ENCODE measurements at regions not wholly inside any gene's neighbourhood (a gene's known extent, or its start where the extent isn't known, plus 50 kb on each side); places are given as distances from the start of the nearest gene placed in this dataset.
"Not testable (repeated sequence)": the region's sequence is repeated elsewhere in the genome, so short reads cannot be mapped to it uniquely, and the experiment has no call there.

DNA sequence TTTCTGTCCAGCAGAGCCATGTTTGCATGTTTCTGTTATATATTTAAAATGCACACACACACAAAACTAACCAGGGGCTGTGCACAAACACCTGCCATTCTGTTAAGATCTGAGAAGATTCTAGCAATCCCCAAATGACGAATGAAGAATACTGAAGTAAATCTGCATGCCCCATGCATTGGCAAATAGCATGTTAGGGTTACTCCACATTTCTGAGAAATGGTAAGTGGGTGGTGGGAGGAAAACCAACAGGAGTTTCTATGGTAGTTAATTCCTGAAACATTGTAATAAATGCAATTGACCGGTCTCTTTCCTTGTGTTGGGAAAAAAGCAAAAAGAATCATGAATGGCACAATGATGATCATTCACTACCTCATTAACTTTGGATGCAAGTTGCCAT lies 318.0 kb downstream of the BCAT1 start:
- TF ChIP-seq, protein P1, sequence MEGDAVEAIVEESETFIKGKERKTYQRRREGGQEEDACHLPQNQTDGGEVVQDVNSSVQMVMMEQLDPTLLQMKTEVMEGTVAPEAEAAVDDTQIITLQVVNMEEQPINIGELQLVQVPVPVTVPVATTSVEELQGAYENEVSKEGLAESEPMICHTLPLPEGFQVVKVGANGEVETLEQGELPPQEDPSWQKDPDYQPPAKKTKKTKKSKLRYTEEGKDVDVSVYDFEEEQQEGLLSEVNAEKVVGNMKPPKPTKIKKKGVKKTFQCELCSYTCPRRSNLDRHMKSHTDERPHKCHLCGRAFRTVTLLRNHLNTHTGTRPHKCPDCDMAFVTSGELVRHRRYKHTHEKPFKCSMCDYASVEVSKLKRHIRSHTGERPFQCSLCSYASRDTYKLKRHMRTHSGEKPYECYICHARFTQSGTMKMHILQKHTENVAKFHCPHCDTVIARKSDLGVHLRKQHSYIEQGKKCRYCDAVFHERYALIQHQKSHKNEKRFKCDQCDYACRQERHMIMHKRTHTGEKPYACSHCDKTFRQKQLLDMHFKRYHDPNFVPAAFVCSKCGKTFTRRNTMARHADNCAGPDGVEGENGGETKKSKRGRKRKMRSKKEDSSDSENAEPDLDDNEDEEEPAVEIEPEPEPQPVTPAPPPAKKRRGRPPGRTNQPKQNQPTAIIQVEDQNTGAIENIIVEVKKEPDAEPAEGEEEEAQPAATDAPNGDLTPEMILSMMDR (IDR thresholded peaks at IDR 0.05) = no peak
- ATAC-seq (no peak), FAIRE-seq (no peak), DNase-seq (no peak)
- Histone ChIP-seq H3K36me3 (no peaks in the 10 kb centered on the region), H3K9me3 (no peaks in the 10 kb centered on the region), H3K4me1 (no peaks in the 10 kb centered on the region), H3K27ac (no peak overlapping the region), H3K27me3 (no peaks in the 10 kb centered on the region), H3K4me3 (no peak overlapping the region)
- WGBS, 2 donors = 74 to 78% methylated on average over 2 of the region's 2 CpGs
- intact Hi-C loops (cut with DNase I) = no loop called here

DNA sequence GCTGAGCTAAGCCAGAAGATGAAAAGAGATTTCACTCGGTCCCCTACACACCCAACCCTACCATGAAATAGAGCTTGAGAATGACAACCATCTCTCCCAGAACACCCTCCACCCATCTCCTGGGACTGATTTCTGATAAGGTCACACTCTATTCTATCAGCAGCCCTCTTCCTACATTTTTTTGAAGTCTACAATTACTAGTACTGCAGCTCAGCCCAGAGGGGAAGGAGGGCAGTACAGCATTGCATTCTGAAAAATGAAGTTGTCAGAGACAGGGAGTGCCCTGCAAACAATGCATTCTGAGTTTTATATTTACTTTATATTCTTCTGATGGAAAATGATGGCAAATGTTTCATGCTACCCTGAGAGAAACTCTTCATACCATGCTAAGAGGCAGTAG lies 318.5 kb downstream of the BCAT1 start:
- Histone ChIP-seq H3K4me3 (no peak overlapping the region), H3K9me3 (no peaks in the 10 kb centered on the region), H3K36me3 (no peaks in the 10 kb centered on the region), H3K27me3 (no peaks in the 10 kb centered on the region), H3K4me1 (no peaks in the 10 kb centered on the region), H3K27ac (no peak overlapping the region)
- DNase-seq = no peak
- no peak for ATAC-seq
- TF ChIP-seq, protein P1 (IDR thresholded peaks at IDR 0.05) = no peak
- FAIRE-seq = no peak
- intact Hi-C loops (cut with DNase I) = no loop called here
- 20 to 35% methylated on average over 1 of the region's 1 CpG for WGBS, 2 donors

DNA sequence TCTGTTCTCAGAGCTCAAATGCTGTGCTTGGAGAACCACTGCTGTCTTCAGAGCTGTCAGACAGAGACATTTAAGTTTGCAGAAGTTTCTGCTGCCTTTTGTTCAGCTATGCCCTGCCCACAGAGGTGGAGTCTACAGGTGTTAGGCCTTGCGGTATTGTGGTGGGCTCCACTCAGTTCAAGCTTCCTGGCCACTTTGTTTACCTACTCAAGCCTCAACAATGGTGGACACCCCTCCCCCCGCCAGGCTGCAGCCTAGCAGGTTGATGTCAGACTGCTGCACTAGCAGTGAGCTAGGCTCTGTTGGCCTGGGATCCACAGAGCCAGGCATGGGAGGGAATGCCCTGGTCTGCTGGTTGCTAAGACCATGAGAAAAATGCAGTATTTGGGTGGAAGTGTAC lies 323.8 kb downstream of the BCAT1 start:
- H3K4me1 ChIP-seq = no peaks in the 10 kb centered on the region
- ATAC-seq (no peak), DNase-seq (no peak), FAIRE-seq (no peak)
- H3K27me3 ChIP-seq = no peaks in the 10 kb centered on the region
- intact Hi-C loops (cut with DNase I) = no loop called here
- TF ChIP-seq, protein P1 (IDR thresholded peaks at IDR 0.05) = no peak
- no peak overlapping the region for H3K27ac ChIP-seq
- H3K4me3 ChIP-seq = no peak overlapping the region
- 67 to 77% methylated on average over 2 of the region's 2 CpGs for WGBS, 2 donors
- H3K36me3 ChIP-seq = no peaks in the 10 kb centered on the region
- no peaks in the 10 kb centered on the region for H3K9me3 ChIP-seq

DNA sequence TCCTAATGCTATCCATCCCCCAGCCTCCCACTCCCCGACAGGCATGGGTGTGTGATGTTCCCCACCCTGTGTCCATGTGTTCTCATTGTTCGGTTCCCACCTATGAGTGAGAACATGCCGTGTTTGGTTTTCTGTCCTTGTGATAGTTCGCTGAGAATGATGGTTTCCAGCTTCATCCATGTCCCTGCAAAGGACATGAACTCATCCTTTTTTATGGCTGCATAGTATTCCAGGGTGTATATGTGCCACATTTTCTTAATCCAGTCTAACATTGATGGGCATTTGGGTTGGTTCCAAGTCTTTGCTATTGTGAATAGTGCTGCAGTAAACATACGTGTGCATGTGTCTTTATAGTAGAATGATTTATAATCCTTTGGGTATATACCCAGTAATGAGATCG lies 328.9 kb downstream of the BCAT1 start:
- FAIRE-seq; H3K9me3 ChIP-seq; H3K4me1 ChIP-seq; ATAC-seq; H3K4me3 ChIP-seq; H3K27me3 ChIP-seq; DNase-seq; H3K27ac ChIP-seq; H3K36me3 ChIP-seq; intact Hi-C loops (cut with DNase I): not testable (repeated sequence)
- WGBS, 2 donors = 86 to 92% methylated on average over 6 of the region's 6 CpGs

DNA sequence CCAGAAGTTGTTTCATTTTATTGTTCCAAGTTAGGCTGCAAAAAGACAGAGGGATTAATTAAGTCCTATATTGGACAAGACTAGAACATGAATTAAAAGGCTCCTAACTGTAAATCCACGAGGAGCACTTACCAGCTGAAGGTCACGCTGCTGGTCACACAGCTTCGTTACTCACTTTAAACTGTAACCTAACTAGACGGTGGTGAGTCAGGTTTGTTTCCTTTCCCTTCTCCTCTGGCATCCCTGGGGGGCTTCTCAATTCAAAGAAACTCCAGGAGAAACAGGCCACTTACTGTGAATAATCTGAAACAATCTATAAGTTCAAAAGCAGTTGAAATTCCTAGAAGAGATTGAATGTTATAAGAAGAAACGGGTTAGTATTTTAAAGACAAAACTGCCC lies 331.4 kb downstream of the BCAT1 start:
- TF ChIP-seq, protein P1 (IDR thresholded peaks at IDR 0.05) = no peak
- no peak overlapping the region for H3K4me3 ChIP-seq
- intact Hi-C loops (cut with DNase I) = no loop called here
- WGBS, 2 donors = 36% methylated on average over 5 of the region's 5 CpGs
- H3K36me3 ChIP-seq = no peaks in the 10 kb centered on the region
- no peak for ATAC-seq
- no peaks in the 10 kb centered on the region for H3K4me1 ChIP-seq
- H3K27ac ChIP-seq = no peak overlapping the region
- FAIRE-seq = no peak
- no peaks in the 10 kb centered on the region for H3K9me3 ChIP-seq
- no peaks in the 10 kb centered on the region for H3K27me3 ChIP-seq
- no peak for DNase-seq

DNA sequence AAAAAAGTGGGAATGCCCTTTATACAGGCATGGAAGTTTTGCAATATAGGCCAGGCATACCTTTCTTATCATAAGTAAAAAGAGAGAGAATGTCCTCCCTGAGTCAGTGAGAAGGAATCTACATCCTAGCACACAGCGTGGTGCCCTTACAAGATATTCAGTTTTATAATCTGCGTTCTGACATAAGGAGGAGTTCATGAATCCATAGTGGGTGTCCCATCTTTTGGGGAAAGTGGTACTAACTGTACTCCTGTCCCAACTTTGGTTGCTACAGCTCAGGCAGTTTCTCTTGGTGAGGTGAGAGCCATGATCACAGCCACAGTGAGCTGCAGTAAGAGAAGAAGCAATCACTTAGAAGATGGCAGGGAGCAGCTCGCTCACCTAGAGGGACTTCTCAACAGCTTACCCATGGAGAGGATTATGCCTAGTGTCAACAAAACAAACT lies 332.9 kb downstream of the BCAT1 start:
- FAIRE-seq = no peak
- H3K27me3 ChIP-seq = no peaks in the 10 kb centered on the region
- intact Hi-C loops (cut with DNase I) = no loop called here
- no peaks in the 10 kb centered on the region for H3K36me3 ChIP-seq
- TF ChIP-seq, protein P1 (IDR thresholded peaks at IDR 0.05) = no peak
- no peak for DNase-seq
- ATAC-seq = no peak
- H3K9me3 ChIP-seq = no peaks in the 10 kb centered on the region
- no peak overlapping the region for H3K27ac ChIP-seq
- no peak overlapping the region for H3K4me3 ChIP-seq
- H3K4me1 ChIP-seq = no peaks in the 10 kb centered on the region
- WGBS, 2 donors = 62% methylated on average over 3 of the region's 3 CpGs

Measured in pancreas (tissue), 10 donors.